SJSA1 (cell line): ENCODE measurements at regions not wholly inside any gene's neighbourhood (a gene's known extent, or its start where the extent isn't known, plus 50 kb on each side); places are given as distances from the start of the nearest gene placed in this dataset.
A peak's percentile ranks its signal among the peaks of the same experiment; 100 is the strongest.

Experiments used
- DNase-seq, 2 experiments: peaks; one replicate each; pipeline ENCODE4 v3.0.0-alpha.2; 2015 to 2020; ENCODE audit warnings: low spot score in 2 of 2, low read depth in 1 of 2
- H3K27ac ChIP-seq: fragments of 250-450 bp; sonication (Bioruptor Pico); 2 replicates; pipeline ENCODE4 v1.5.1; 2020; ENCODE audit warnings: mild to moderate bottlenecking, moderate library complexity
- H3K27me3 ChIP-seq: fragments of 250-450 bp; sonication (Bioruptor Pico); replicated peaks from 2 replicates; pipeline ENCODE4 v1.5.1; 2020; ENCODE audit warnings: mild to moderate bottlenecking, moderate library complexity
- H3K36me3 ChIP-seq: fragments of 250-450 bp; sonication (Bioruptor Pico); 2 replicates; pipeline ENCODE4 v1.5.1; 2020; ENCODE audit warnings: mild to moderate bottlenecking
- H3K4me1 ChIP-seq: fragments of 250-450 bp; sonication (Bioruptor Pico); replicated peaks from 2 replicates; pipeline ENCODE4 v1.6.1; 2021; ENCODE audit warnings: mild to moderate bottlenecking
- H3K4me3 ChIP-seq: fragments of 250-450 bp; sonication (Bioruptor Pico); 2 replicates; pipeline ENCODE4 v1.5.1; 2020; ENCODE audit warnings: mild to moderate bottlenecking
- H3K9me3 ChIP-seq: fragments of 250-450 bp; sonication (Bioruptor Pico); replicated peaks from 2 replicates; pipeline ENCODE4 v1.5.1; 2020; ENCODE audit warnings: mild to moderate bottlenecking

- Histone ChIP-seq H3K36me3 (no peaks in the 10 kb centered on the region), H3K9me3 (no peaks in the 10 kb centered on the region), H3K4me1 (0 out of 2 replicates have a peak, but pooled peaks cover 6% of the 10 kb centered on the region), H3K27me3 (no peaks in the 10 kb centered on the region), H3K27ac (no peak overlapping the region), H3K4me3 (no peak overlapping the region)
- DNase-seq = no peak
Measured at GRCh38 chr5:84821924-84822323, 437.2 kb upstream of the EDIL3 start.

GRCh38 chr5:84817953-84818352 is 433.3 kb upstream of the EDIL3 start:
- DNase-seq = no peak
- Histone ChIP-seq H3K27me3 (no peaks in the 10 kb centered on the region), H3K27ac (no peak overlapping the region), H3K4me1 (no peaks in the 10 kb centered on the region), H3K9me3 (no peaks in the 10 kb centered on the region), H3K36me3 (no peaks in the 10 kb centered on the region), H3K4me3 (no peak overlapping the region)

DNA sequence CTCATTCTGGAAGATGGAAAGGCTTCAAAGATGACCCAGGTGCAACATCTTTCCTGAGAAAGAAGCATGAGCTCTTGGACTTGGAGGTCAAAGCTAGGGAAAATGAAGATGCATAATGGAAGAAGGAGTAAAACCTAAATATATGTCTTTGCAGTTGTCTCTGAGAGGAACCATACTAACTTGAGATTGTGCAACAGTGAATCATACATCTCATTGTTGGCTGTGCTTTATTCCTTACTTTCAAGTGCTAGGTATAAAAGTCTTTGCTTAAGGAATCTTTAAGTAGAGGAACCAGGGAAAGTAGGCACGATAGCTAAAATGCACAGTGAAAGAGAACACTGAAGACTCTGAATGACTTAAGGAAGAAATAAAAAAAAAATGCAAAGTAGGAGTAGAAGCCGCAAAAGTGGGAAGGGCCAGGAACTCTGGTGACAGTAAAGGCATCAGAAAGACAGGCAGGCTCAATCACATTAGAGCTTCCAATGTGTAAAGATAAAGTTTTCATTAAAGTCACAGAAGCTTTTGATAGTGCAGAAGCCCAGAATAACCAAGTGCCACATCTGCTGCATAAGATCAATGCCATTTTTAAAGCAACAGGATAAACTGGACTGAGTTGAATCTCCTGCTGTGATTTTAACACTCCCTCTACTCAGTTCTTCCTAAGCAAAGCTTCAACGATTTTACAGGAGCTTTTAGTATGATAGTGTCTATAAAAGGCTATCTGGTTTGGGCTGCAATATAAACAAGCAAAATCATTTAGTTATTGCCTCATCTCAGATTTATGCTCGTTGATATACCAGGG is 432.3 kb upstream of the EDIL3 start:
- no peak for DNase-seq

DNA sequence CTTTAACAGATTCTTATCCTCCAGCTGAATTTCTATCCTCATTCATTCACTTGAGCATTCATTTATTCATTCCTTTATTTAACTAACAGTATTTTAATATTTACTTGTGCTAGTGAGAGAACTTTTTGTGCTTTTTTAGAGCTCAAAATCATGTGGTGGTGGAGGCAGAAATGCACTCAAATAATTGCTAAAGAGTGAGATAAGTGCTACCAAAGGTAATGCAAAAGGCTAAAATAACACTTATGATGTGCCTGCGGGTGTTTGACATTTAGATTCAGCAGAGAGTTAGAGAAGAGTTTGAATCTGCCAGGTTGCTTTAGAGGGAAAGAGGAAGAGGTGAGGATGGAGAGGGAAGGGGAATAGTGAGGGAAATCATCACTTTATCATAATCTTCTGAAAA is 431.5 kb upstream of the EDIL3 start:
- DNase-seq = no peak

More for the DNA sequence above, 432.3 kb upstream of the EDIL3 start:
- Histone ChIP-seq H3K9me3 (no peaks in the 10 kb centered on the region), H3K36me3 (no peaks in the 10 kb centered on the region), H3K4me1 (no peaks in the 10 kb centered on the region), H3K4me3 (no peak overlapping the region), H3K27ac (no peak overlapping the region), H3K27me3 (no peaks in the 10 kb centered on the region)

GRCh38 chr5:84805473-84805872 is 420.8 kb upstream of the EDIL3 start:
- Histone ChIP-seq H3K9me3 (no peaks in the 10 kb centered on the region), H3K4me3 (no peak overlapping the region), H3K27me3 (no peaks in the 10 kb centered on the region), H3K4me1 (no peaks in the 10 kb centered on the region), H3K36me3 (no peaks in the 10 kb centered on the region), H3K27ac (no peak overlapping the region)
- no peak for DNase-seq

More for the DNA sequence above, 431.5 kb upstream of the EDIL3 start:
- Histone ChIP-seq H3K36me3 (no peaks in the 10 kb centered on the region), H3K27ac (no peak overlapping the region), H3K9me3 (no peaks in the 10 kb centered on the region), H3K4me3 (no peak overlapping the region), H3K27me3 (no peaks in the 10 kb centered on the region), H3K4me1 (no peaks in the 10 kb centered on the region)

DNA sequence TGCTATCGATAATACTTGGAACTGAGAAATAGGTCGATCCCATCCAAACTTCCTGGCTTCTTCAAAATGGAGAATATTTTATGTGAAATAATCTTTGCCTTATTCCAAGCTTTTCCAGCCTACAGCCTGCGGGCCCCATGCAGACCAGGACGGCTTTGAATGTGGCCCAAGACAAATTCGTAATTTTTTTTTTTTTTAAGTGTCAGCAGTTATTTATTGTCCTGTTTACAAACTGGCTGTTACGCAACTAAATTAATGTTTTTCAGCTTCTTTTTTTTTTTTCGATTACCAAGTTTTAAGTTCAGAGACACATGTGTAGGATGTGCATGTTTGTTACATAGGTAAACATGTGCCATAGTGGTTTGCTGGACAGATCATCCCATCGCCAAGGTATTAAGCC is 411.7 kb upstream of the EDIL3 start:
- Histone ChIP-seq H3K27ac (no peak overlapping the region), H3K36me3 (no peaks in the 10 kb centered on the region), H3K4me3 (no peak overlapping the region)

GRCh38 chr5:84794486-84795035 is 409.9 kb upstream of the EDIL3 start:
- Histone ChIP-seq H3K27me3 (no peaks in the 10 kb centered on the region), H3K9me3 (no peaks in the 10 kb centered on the region), H3K27ac (no peak overlapping the region), H3K4me1 (no peaks in the 10 kb centered on the region), H3K4me3 (no peak overlapping the region), H3K36me3 (no peaks in the 10 kb centered on the region)
- no peak for DNase-seq

More for the DNA sequence above, 411.7 kb upstream of the EDIL3 start:
- Histone ChIP-seq H3K27me3 (no peaks in the 10 kb centered on the region), H3K4me1 (no peaks in the 10 kb centered on the region), H3K9me3 (no peaks in the 10 kb centered on the region)
- DNase-seq = no peak

DNA sequence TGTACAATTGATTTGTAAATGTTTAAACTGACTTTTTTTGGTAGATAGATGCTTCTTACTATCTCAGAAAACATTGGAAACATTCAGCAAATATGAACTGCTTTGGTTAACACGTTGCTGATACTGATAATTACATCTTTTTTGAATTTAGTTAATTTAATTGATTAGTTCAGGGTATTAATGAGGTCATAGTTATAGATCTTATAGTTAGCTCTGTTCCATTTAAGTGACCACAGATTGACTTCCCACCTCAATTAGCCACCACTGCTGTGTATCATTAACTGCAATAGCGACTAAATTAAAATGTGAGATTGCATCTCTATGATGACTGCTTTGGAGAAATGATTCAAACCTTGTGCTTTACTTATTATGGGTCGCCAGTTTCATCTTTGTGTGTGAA is 407.1 kb upstream of the EDIL3 start:
- H3K9me3 ChIP-seq = no peaks in the 10 kb centered on the region
- no peak for DNase-seq
- H3K4me1 ChIP-seq = no peaks in the 10 kb centered on the region
- no peaks in the 10 kb centered on the region for H3K27me3 ChIP-seq
- H3K27ac ChIP-seq = no peak overlapping the region
- H3K4me3 ChIP-seq = no peak overlapping the region
- H3K36me3 ChIP-seq = no peaks in the 10 kb centered on the region

- Histone ChIP-seq H3K4me1 (no peaks in the 10 kb centered on the region), H3K27me3 (no peaks in the 10 kb centered on the region), H3K4me3 (no peak overlapping the region), H3K36me3 (no peaks in the 10 kb centered on the region), H3K27ac (no peak overlapping the region), H3K9me3 (no peaks in the 10 kb centered on the region)
- no peak for DNase-seq
Measured at GRCh38 chr5:84791138-84791537, 406.5 kb upstream of the EDIL3 start.

DNA sequence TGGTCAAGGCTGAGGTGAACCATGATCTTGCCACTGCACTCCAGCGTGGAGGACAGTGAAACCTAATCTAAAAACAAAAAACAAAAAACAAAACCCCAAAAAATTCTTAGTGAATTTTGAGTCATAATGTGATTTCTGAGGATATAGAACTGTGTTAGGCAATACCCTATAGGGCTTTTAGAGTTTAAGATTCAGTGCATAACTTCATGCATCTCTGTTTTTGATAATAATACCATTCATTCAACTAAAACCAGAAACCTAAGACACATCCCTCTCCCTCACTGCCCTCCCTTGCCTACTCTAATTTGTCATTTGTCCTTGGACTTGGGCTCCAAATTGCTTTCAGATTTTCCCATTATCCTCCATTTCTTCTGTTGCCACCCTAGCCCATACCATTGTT is 405.7 kb upstream of the EDIL3 start:
- H3K27me3 ChIP-seq = no peaks in the 10 kb centered on the region
- H3K4me3 ChIP-seq = no peak overlapping the region
- no peaks in the 10 kb centered on the region for H3K9me3 ChIP-seq
- no peak for DNase-seq
- H3K4me1 ChIP-seq = no peaks in the 10 kb centered on the region
- no peaks in the 10 kb centered on the region for H3K36me3 ChIP-seq
- no peak overlapping the region for H3K27ac ChIP-seq

- Histone ChIP-seq H3K4me3 (no peak overlapping the region), H3K27ac (no peak overlapping the region), H3K27me3 (no peaks in the 10 kb centered on the region), H3K36me3 (no peaks in the 10 kb centered on the region), H3K4me1 (peaks cover 17% of the 10 kb centered on the region), H3K9me3 (no peaks in the 10 kb centered on the region)
- DNase-seq = no peak
Measured at GRCh38 chr5:84783003-84783402, 398.3 kb upstream of the EDIL3 start.

DNA sequence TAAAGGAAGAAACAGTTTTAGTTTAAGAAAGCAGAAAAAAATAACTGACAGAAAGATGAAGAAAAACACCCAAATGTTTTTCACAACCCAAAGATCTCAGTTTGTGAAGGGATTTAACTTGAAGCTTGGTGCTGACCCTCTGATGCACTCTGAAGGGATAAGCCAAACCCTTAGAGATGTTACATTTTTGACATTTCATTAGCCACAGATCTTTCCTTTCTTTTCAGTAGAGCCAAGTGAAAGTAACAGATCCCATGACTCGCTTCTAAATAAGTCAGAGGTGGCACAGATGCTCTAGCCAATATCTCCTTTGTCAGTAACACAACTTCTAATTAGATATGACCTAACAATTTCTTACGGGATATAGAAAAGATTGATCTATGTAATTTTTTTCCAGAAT is 394.5 kb upstream of the EDIL3 start:
- no peaks in the 10 kb centered on the region for H3K36me3 ChIP-seq
- H3K27ac ChIP-seq = no peak overlapping the region
- H3K27me3 ChIP-seq = no peaks in the 10 kb centered on the region
- peak in 1 of 2 experiments; percentile 28 for DNase-seq
- no peak overlapping the region for H3K4me3 ChIP-seq
- H3K9me3 ChIP-seq = no peaks in the 10 kb centered on the region
- H3K4me1 ChIP-seq = peaks cover 17% of the 10 kb centered on the region

GRCh38 chr5:84764227-84764626 is 379.5 kb upstream of the EDIL3 start:
- Histone ChIP-seq H3K27me3 (no peaks in the 10 kb centered on the region), H3K27ac (no peak overlapping the region), H3K4me1 (no peaks in the 10 kb centered on the region), H3K36me3 (no peaks in the 10 kb centered on the region), H3K4me3 (no peak overlapping the region), H3K9me3 (no peaks in the 10 kb centered on the region)
- no peak for DNase-seq

DNA sequence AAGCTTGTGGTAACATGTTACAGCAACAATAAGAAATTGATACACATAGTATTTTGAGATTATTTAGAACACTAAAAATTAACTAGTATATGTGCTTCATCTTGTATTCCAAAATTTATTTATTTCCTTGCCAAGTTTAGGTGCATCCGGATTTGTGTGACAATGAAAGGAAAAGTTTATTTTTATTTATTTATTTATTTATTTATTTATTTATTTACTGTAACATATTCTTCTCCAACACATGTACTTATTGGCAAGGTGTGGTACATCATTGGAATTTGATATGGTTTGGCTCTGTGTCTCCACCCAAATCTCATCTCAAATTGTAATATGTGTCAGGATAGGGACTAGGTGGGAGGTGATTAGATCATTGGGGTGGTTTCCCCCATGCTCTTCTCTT is 373.3 kb upstream of the EDIL3 start:
- Histone ChIP-seq H3K27ac (no peak overlapping the region), H3K9me3 (no peaks in the 10 kb centered on the region; the same call in 1 of the 2 replicates), H3K4me1 (no peaks in the 10 kb centered on the region)

More for the DNA sequence above, 373.3 kb upstream of the EDIL3 start:
- no peak overlapping the region for H3K4me3 ChIP-seq
- H3K27me3 ChIP-seq = no peaks in the 10 kb centered on the region
- DNase-seq = no peak
- H3K36me3 ChIP-seq = no peaks in the 10 kb centered on the region
